GM18867 (cell line): ENCODE measurements at regions not wholly inside any gene's neighbourhood (a gene's known extent, or its start where the extent isn't known, plus 50 kb on each side); places are given as distances from the start of the nearest gene placed in this dataset.

Source experiments
- ATAC-seq: cut with Tn5 transposase; IDR thresholded peaks from one replicate; pipeline ENCODE4 v1.9.1; 2021; ENCODE audit warnings: mild to moderate bottlenecking, moderate library complexity; ENCODE audit not compliant: unreplicated experiment

DNA sequence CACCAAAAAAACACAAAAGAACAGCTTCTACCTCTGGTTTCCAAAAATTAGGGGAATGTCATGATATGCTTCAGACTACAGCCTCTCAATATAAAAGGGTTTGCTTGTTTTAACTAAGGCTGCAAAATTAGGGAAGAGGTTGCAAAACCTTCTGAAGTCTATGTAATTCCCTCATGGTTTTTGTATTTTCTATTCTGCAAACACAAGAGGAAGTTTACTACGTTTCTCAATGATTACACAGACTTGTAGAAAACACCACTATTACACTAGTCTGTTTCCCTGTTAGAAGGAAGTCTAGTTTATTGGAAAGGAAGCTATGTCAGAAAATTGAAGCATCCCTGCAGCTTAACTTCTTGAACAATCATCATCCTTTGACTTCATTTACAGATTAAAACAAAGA lies 229.7 kb upstream of the FMN2 start:
- no peak for ATAC-seq

DNA sequence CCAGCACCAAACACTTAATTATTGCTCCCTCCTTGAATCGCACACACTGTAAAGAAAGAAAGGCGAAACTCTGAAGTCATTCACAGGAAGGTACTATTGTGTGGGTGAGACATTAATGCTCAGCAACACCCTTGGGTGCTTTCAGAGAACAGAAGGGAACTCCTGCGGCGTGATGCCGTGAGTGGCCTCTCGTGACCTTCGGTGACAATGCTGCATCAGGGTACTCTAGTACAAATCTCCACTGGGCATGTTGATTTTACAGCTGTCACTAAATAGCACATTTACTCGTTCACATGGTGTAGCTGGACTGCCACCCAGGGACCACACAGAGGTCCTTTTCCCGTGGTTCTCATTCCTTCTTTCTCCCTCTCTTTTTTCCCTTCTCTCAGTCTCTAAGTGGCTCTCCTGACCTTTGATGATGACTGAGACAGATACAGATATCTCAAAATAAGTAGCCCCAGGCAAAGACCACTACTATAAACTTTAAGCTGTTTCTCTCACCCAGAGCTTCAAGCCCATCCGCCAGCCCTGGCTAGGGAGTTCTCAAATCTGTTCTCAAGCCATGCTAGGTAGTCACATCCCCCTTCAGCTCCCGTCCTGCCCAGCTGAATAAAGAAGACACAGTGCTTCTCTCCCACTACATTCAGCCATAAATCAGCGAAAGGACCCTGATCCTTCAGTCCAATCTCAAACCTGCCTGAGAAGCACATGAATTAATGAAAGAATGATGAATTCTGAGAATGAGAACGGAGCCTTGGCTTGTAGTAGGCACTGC lies 223.4 kb upstream of the FMN2 start:
- ATAC-seq, result no peak

DNA sequence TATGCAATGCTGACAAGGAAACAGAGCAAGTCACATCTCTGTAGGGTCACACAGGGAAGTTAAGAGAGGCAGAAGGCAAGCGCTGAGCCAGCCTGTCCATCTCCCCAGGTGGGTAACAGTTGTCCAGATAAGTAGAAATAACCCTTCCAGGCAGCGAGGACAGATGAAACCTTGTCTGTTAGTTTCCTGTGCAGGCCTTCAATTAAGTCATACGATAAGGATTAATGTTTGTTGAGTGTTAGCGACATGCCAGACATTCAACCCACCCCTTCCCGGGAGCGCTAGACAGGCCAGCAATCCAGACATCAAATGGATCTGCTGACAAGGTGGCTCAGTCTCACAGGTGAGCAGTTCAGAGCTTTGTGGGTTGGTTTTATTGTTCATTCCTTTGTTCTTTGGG lies 221.5 kb upstream of the FMN2 start:
- no peak for ATAC-seq

GRCh38 chr1:239872626-239873025 lies 219.1 kb upstream of the FMN2 start:
- no peak for ATAC-seq

- ATAC-seq, result no peak
Measured at GRCh38 chr1:239874831-239875230, 216.9 kb upstream of the FMN2 start.

GRCh38 chr1:239879321-239880170 lies 212.1 kb upstream of the FMN2 start:
- ATAC-seq, result no peak

DNA sequence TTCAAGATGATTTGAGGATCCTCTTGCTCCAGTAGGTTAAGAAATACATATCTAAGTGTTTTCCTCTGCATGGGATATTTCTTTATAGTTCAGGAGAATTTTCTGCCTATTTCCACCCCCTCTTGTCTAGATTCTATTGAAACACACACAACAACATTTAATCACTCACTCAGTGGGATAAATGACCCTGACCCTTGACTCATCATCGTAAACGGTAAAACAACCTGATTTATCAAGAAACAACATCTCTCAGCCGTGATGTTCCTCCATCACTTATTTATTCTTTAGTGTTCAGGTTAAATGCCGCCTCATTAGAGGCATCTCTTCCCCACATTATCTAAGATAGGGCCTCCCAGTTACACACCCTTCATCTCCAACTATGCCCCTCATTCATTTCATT lies 208.7 kb upstream of the FMN2 start:
- no peak for ATAC-seq

GRCh38 chr1:239884796-239885195 lies 206.9 kb upstream of the FMN2 start:
- ATAC-seq, result no peak

DNA sequence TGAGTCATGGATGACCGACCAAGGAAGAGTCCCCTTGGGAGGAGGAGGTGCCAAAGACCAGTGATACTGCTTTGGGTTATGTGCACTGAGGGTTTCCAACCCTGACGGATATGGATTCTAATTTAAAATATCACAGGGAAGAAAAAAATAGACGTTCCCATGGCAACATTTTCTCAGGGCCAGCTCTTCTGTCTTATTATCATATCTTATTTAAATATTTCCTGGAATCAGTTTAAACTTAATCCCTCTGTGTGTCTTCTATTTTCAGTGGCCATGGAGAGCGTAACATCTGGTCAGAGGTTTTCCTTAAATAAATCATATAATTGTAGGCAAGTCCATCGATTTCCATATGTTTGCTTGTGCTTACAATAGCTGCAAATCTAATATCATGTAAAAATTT lies 205.4 kb upstream of the FMN2 start:
- ATAC-seq, result no peak

GRCh38 chr1:239888639-239889038 lies 203.0 kb upstream of the FMN2 start:
- no peak for ATAC-seq

DNA sequence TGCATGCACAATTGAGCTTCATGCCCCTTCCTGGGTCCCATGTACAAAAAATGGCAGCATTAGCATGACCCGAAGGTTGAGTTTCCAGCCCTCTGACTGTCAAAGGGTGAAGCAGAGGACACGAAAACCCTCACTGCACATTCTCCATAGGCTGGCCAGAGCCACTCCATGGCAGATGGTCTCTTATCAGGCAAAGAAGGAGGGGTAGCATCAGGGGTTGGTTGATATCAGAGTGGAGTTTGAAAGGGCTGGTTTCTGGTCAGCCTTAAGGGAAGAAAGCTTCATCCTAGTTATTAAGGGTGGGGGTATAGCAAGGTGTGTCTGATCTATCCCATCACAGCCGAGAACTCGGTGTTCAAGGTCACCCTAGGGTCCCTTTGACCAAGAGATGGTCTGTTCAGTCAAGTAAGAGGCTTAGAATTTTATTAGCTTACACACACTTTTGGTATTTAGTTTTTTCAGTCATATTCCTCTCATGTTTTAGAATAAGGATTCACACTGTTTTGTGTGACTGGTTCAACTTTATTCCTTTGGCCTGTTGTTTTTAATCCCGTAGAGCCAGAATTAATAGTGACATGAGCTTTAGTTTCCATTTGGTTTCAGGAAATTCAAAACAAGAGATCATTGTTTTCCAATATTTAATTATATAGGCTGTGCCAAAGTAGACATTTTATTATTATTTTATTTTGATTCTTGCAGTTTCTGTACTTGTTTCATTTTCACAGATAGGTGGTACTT lies 199.9 kb upstream of the FMN2 start:
- ATAC-seq, result no peak

GRCh38 chr1:239892602-239893001 lies 199.1 kb upstream of the FMN2 start:
- no peak for ATAC-seq

- no peak for ATAC-seq
Measured at GRCh38 chr1:239893127-239893731, 198.5 kb upstream of the FMN2 start.

GRCh38 chr1:239896569-239896968 lies 195.1 kb upstream of the FMN2 start:
- no peak for ATAC-seq

DNA sequence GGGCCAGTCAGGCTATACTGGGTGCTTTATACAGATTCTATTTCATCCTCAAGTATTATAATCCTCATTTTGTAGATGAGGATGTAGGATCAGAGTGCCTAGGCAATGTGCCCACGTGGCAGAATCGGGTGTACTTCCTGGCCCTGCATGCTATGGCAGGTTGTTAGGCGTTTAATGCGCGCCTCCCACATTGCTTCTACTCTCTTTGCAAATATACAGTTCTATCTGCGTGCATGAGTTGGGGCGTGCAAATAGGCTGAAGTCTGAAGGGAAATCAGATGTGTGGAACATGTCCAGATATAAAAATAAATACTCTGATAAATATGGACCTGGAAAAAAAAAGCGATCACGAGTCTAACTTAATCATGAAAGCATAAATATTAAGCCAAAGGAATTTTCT lies 194.7 kb upstream of the FMN2 start:
- no peak for ATAC-seq

- no peak for ATAC-seq
Measured at GRCh38 chr1:239897458-239897857, 194.2 kb upstream of the FMN2 start.

GRCh38 chr1:239898062-239898730 lies 193.5 kb upstream of the FMN2 start:
- peak; percentile 96 for ATAC-seq

DNA sequence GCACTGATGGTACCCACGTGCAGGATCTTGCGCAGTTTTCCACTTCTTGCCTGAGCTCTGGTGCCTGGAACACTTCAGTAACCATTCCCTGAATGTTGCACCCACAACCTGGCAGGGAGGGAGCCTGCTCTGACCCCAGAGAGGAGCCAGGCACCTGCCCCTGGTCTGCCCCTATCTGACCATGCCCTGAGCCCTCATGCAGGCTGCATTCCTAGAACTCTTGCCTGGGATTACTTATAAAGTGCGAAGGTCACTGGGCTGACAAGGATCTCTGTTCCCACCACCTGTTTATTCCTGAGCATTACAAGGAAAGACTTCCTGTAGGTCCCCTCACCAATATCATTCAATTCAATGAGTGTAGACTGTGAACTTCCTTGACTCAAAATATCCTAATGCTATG lies 191.9 kb upstream of the FMN2 start:
- no peak for ATAC-seq

DNA sequence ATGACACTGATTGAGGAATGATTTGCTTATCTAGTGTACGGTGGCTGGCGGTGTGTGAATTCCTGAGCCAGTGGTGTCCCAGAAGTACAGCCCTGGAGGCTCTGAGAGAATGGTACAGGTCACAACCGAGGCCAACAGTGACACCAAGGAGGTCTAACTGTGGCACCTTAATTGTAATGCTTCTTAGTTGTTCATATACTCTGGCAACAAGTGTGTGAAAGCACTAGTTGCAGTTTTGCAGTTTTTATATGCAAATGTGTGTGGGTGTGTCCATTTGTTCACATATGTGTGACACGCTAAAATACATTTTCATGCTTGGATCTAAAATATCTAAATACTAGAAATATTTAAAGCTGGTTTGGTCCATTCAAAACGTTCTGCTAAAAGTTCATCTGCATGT lies 185.3 kb upstream of the FMN2 start:
- ATAC-seq, result no peak

DNA sequence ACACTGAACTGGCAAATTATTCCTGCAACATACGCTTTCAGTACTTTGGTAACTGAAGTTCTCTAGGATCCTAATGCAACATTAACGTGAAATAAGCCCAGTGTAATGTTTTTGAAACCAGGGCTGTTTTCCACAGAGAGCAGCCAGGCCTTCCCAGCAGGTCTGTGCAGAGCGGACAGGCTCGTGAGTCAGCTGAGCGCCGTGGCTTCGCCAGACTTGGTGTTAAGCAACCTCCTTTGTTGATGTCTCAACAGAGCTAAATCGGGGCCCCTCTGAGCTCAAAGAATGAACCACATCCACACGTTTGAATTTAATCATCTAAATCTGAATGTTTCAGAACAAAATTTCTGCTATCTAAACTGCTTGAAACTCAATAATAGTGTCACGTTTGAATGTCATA lies 181.8 kb upstream of the FMN2 start:
- no peak for ATAC-seq

DNA sequence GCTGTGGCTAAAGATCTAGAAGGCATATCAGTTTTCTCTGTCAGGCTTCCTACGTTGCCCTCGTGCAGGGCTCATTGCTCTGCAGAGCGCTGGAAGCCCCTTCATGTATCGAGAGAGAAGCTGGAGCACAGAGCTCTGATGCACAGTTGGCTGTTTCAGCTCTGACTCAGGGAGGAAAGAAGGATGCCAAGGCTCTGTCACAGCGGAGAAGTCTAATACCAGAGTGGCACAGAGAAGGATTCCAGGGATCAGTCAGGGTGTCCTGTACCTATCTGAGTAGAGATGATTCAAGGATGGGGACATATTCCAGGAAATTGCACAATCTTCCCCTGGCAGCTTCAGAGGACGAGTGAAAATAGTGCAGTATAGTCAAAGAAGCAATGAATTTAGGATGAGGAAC lies 179.2 kb upstream of the FMN2 start:
- no peak for ATAC-seq
